K562 (cell line): ENCODE measurements at regions not wholly inside any gene's neighbourhood (a gene's known extent, or its start where the extent isn't known, plus 50 kb on each side); places are given as distances from the start of the nearest gene placed in this dataset.

Experiments
- ATAC-seq: fragments of 200-7000 bp; cut with Tn5 transposase; 3 replicates; pipeline ENCODE4 v1.9.1; 2020; ENCODE audit warnings: moderate library complexity
- BruUV-seq: library from RNA; stranded (reverse); fragments of 400-500 nt; replicated peaks from 2 replicates; lab custom pipeline; 2021; lab: Mats Ljungman, UMichigan
- CTCF ChIA-PET: fragments of 300-600 bp; formaldehyde crosslinking; extraction: SDS; loops from one replicate; lab custom pipeline; 2021; ENCODE audit warnings: low intra/inter-chr PET ratio; lab: Yijun Ruan, JAX
- POLR2A ChIA-PET: fragments of 300-600, 350-650 bp; sonication (Branson Sonifier 250); formaldehyde crosslinking; extraction: SDS; loops from one replicate; lab custom pipeline; 2021; ENCODE audit warnings: antibody characterized with exemption, inconsistent platforms; lab: Yijun Ruan, JAX
- DNase-seq, 4 experiments: peaks; one replicate each; pipeline versions ENCODE4 v3.0.0 to v3.0.0-alpha.2; 2011 to 2018; ENCODE audit warnings: low spot score in 3 of 4, mixed read lengths in 3 of 4; ENCODE audit errors: extremely low read depth in 1 of 4
- FAIRE-seq: peaks from 2 replicates; lab custom pipeline; 2011; peaks lifted over from hg19 to GRCh38; lab: Jason Lieb, UNC
- H2AFZ ChIP-seq: 2 replicates; pipeline ENCODE4 v1.6.0; 2011; ENCODE audit warnings: low read depth, low read length, control low read depth, inconsistent platforms
- H3K27ac ChIP-seq: fragments of 200-600 bp; 3 replicates; pipeline ENCODE4 v1.8.0; 2011; ENCODE audit warnings: low read depth, mild to moderate bottlenecking, control low read depth, inconsistent platforms, low read length, moderate library complexity, mixed read lengths; ENCODE audit errors: extremely low read depth
- H3K27me3 ChIP-seq, 2 experiments: fragments of 300-600 bp in 1 of 2; 2 replicates in 1 of 2; 3 replicates in 1 of 2; pipeline versions ENCODE4 v1.6.0 to v1.8.0; 2011; ENCODE audit warnings: inconsistent platforms in 2 of 2, low read length in 2 of 2, mild to moderate bottlenecking in 1 of 2, mixed read lengths in 1 of 2, moderate library complexity in 1 of 2; ENCODE audit not compliant: control insufficient read depth in 2 of 2, insufficient read depth in 2 of 2
- H3K36me3 ChIP-seq: fragments of 300-600 bp; 3 replicates; pipeline ENCODE4 v1.8.0; 2011; ENCODE audit warnings: mild to moderate bottlenecking, low read length, inconsistent platforms; ENCODE audit not compliant: control insufficient read depth, insufficient read depth
- H3K4me1 ChIP-seq, 2 experiments: fragments of 200-600 bp in 1 of 2; replicated peaks in 1 of 2; 2 replicates in 1 of 2; 3 replicates in 1 of 2; pipeline versions ENCODE4 v1.5.1 to v1.8.0; 2011; ENCODE audit warnings: inconsistent platforms in 2 of 2, low read length in 2 of 2, mild to moderate bottlenecking in 1 of 2, mixed read lengths in 1 of 2, moderate library complexity in 1 of 2; ENCODE audit not compliant: control insufficient read depth in 2 of 2, insufficient read depth in 2 of 2
- H3K4me2 ChIP-seq: 2 replicates; pipeline ENCODE4 v1.6.1; 2011; ENCODE audit warnings: low read length, control low read depth, inconsistent platforms, mixed read lengths; ENCODE audit not compliant: insufficient read depth
- H3K4me3 ChIP-seq: fragments of 200-600 bp; sonication (generic), shearing (Covaris generic); 2 replicates; pipeline ENCODE4 v1.5.1; 2016; ENCODE audit warnings: control low read depth, inconsistent platforms
- H3K79me2 ChIP-seq: fragments of 200-600 bp; 3 replicates; pipeline ENCODE4 v1.8.0; 2011; ENCODE audit warnings: low read length, inconsistent platforms; ENCODE audit not compliant: control insufficient read depth, insufficient read depth
- H3K9ac ChIP-seq, 2 experiments: 2 replicates each; pipeline versions ENCODE4 v1.6.0 to v1.6.1; 2011; ENCODE audit warnings: low read depth in 2 of 2, low read length in 2 of 2, control low read depth in 1 of 2, inconsistent platforms in 1 of 2, mild to moderate bottlenecking in 1 of 2, mixed read lengths in 1 of 2; ENCODE audit not compliant: insufficient read depth in 1 of 2
- H3K9me1 ChIP-seq: one replicate; pipeline ENCODE4 v1.6.0; 2011; ENCODE audit warnings: inconsistent platforms, mild to moderate bottlenecking, low read length, moderate library complexity; ENCODE audit not compliant: control insufficient read depth, insufficient read depth
- H3K9me3 ChIP-seq: replicated peaks from 2 replicates; pipeline ENCODE4 v1.5.1; 2011; ENCODE audit warnings: low read depth, low read length, inconsistent platforms; ENCODE audit not compliant: control insufficient read depth, insufficient read depth
- H4K20me1 ChIP-seq: replicated peaks from 2 replicates; pipeline ENCODE4 v1.6.1; 2011; ENCODE audit warnings: low read length, inconsistent platforms, mixed read lengths; ENCODE audit not compliant: control insufficient read depth, insufficient read depth
- ARID2 ChIP-seq: fragments of 450-650 bp; IDR thresholded peaks from 2 replicates; pipeline ENCODE4 v1.6.1; 2017; ENCODE audit warnings: antibody characterized with exemption, mild to moderate bottlenecking
- ARID3A ChIP-seq: IDR thresholded peaks from 2 replicates; pipeline ENCODE4 v1.6.1; 2012; ENCODE audit warnings: low read depth, low read length, improper control_type of control experiment, borderline replicate concordance
- CC2D1A ChIP-seq: fragments of 450-650 bp; IDR thresholded peaks from 2 replicates; pipeline ENCODE4 v1.6.1; 2017; ENCODE audit warnings: mild to moderate bottlenecking
- CHD4 ChIP-seq: fragments of 200-600 bp; sonication (generic); IDR thresholded peaks from 3 replicates; pipeline ENCODE4 v1.6.1; 2012; ENCODE audit warnings: low read depth, mild to moderate bottlenecking, mixed read lengths, low read length, inconsistent platforms; ENCODE audit not compliant: insufficient read depth, insufficient replicate concordance, poor library complexity, severe bottlenecking
- HMGXB4 ChIP-seq: sonication (generic); formaldehyde crosslinking; IDR thresholded peaks from 2 replicates; pipeline ENCODE4 v1.8.1; 2023; ENCODE audit warnings: mild to moderate bottlenecking, missing genetic modification reagents
- KLF13 ChIP-seq: fragments of 450-650 bp; IDR thresholded peaks from 2 replicates; pipeline ENCODE4 v1.6.1; 2016; ENCODE audit warnings: missing genetic modification characterization, low read depth, mild to moderate bottlenecking, missing compliant biosample characterization, moderate library complexity, borderline replicate concordance
- NFIC ChIP-seq: fragments of 450-650 bp; IDR thresholded peaks from 2 replicates; pipeline ENCODE4 v1.6.1; 2017; ENCODE audit warnings: mild to moderate bottlenecking, inconsistent platforms
- NR2C1 ChIP-seq, 2 experiments: fragments of 450-650 bp; IDR thresholded peaks; 2 replicates each; pipeline ENCODE4 v1.6.1; 2017; ENCODE audit warnings: mild to moderate bottlenecking in 2 of 2, antibody characterized with exemption in 1 of 2, inconsistent platforms in 1 of 2, missing compliant biosample characterization in 1 of 2, missing genetic modification characterization in 1 of 2
- PCBP2 ChIP-seq: fragments of 200-400 bp; formaldehyde crosslinking; IDR thresholded peaks from 2 replicates; pipeline ENCODE4 v1.6.1; 2018; ENCODE audit warnings: low read length, low read depth, mild to moderate bottlenecking, moderate library complexity; ENCODE audit not compliant: poor library complexity, severe bottlenecking
- RBBP5 ChIP-seq: fragments of 200-600 bp; sonication (generic); IDR thresholded peaks from 2 replicates; pipeline ENCODE4 v1.6.1; 2012; ENCODE audit warnings: borderline replicate concordance, mild to moderate bottlenecking, low read length, control low read depth, inconsistent platforms; ENCODE audit not compliant: insufficient read depth, poor library complexity, severe bottlenecking
- RBM22 ChIP-seq: fragments of 200-400 bp; formaldehyde crosslinking; IDR thresholded peaks from 2 replicates; pipeline ENCODE4 v1.6.1; 2018; ENCODE audit warnings: low read length, low read depth; ENCODE audit not compliant: poor library complexity, severe bottlenecking
- RFX7 ChIP-seq: fragments of 250-450 bp; sonication (Bioruptor Pico); IDR thresholded peaks from 2 replicates; pipeline ENCODE4 v1.5.1; 2021; ENCODE audit warnings: mild to moderate bottlenecking
- ZNF140 ChIP-seq: fragments of 250-450 bp; sonication (Bioruptor Pico); IDR thresholded peaks from 2 replicates; pipeline ENCODE4 v1.8.0; 2021; ENCODE audit warnings: moderate library complexity, mild to moderate bottlenecking, inconsistent platforms
- ZNF274 ChIP-seq: IDR thresholded peaks from 2 replicates; pipeline ENCODE4 v1.6.1; 2011; ENCODE audit warnings: low read depth, mild to moderate bottlenecking, low read length, moderate library complexity, borderline replicate concordance
- ZNF511 ChIP-seq: sonication (generic); formaldehyde crosslinking; IDR thresholded peaks from 2 replicates; pipeline ENCODE4 v1.8.0; 2022; ENCODE audit warnings: mild to moderate bottlenecking, missing genetic modification reagents
- ZNF586 ChIP-seq: fragments of 450-650 bp; formaldehyde crosslinking; conservative IDR thresholded peaks from 2 replicates; pipeline ENCODE4 v1.4.0; 2020; ENCODE audit warnings: mild to moderate bottlenecking, moderate library complexity
- ZNF740 ChIP-seq, 3 experiments: fragments of 200-800 bp in 1 of 3; sonication (Bioruptor generic) in 1 of 3; sonication (generic) in 1 of 3; formaldehyde crosslinking in 1 of 3; IDR thresholded peaks; 2 replicates each; pipeline versions ENCODE4 v1.6.1 to v1.8.0; 2016 to 2022; ENCODE audit warnings: mild to moderate bottlenecking in 2 of 3, missing compliant biosample characterization in 2 of 3, missing genetic modification characterization in 2 of 3, missing genetic modification reagents in 1 of 3
- WGBS: fragments of 100-300 bp; shearing (Covaris generic); methylation state at CpG from one replicate; pipeline ENCODE4 v1.1.6; 2016; ENCODE audit warnings: low coverage, mixed read lengths; ENCODE audit not compliant: insufficient coverage; ENCODE audit errors: missing lambda C conversion rate; 5-methylcytosine and 5-hydroxymethylcytosine counted together
- in situ Hi-C: fragments of 300-500 bp; cut with MboI; formaldehyde crosslinking; loops from 4 replicates; pipeline ENCODE4 v1.15.0; 2018; ENCODE audit warnings: inconsistent platforms, mixed read lengths
- intact Hi-C: fragments of 100-400 bp; cut with micrococcal nuclease; formaldehyde crosslinking; loops from 2 replicates; pipeline ENCODE4 v1.14.2; 2022

GRCh38 chr4:62484357-62484756, 1284.2 kb downstream of the ADGRL3 start:
- Histone ChIP-seq H3K9me1 (no peaks in the 10 kb centered on the region), H3K27ac (no peak overlapping the region), H3K4me1 (no peaks in the 10 kb centered on the region), H3K9ac (no peak overlapping the region), H3K27me3 (no peaks in the 10 kb centered on the region), H3K79me2 (no peaks in the 10 kb centered on the region), H3K9me3 (no peaks in the 10 kb centered on the region), H3K4me2 (no peak overlapping the region), H3K36me3 (no peaks in the 10 kb centered on the region), H4K20me1 (no peaks in the 10 kb centered on the region), H2AFZ (no peak overlapping the region), H3K4me3 (no peak overlapping the region)
- CTCF ChIA-PET: no interaction called here
- ATAC-seq (no peak), DNase-seq (no peak), FAIRE-seq (no peak)
- TF ChIP-seq RFX7 (no peak), NFIC (no peak), ZNF511 (CRISPR knock-in tag) (no peak), ZNF586 (CRISPR knock-in tag) (no peak), NR2C1 (IDR thresholded peaks at IDR 0.05) (no peak), NR2C1 (tag; IDR thresholded peaks at IDR 0.05) (no peak), ZNF140 (no peak), RBM22 (no peak), RBBP5 (no peak), KLF13 (tag) (no peak), HMGXB4 (no peak), CHD4 (no peak), ARID3A (no peak), ZNF740 (CRISPR knock-in tag; IDR thresholded peaks at IDR 0.05) (no peak), ZNF740 (tag; IDR thresholded peaks at IDR 0.05) (no peak), CC2D1A (no peak), PCBP2 (no peak), ARID2 (no peak), ZNF274 (no peak)
- intact Hi-C loops: no loop called here
- 0% methylated on average over 3 of the region's 3 CpGs for WGBS
- no TSS peak for BruUV-seq
- in situ Hi-C loops: no loop called here
- POLR2A ChIA-PET: no interaction called here
